ENCODE measurements at regions not wholly inside any gene's neighbourhood (a gene's known extent, or its start where the extent isn't known, plus 50 kb on each side); places are given as distances from the start of the nearest gene placed in this dataset.

DNA sequence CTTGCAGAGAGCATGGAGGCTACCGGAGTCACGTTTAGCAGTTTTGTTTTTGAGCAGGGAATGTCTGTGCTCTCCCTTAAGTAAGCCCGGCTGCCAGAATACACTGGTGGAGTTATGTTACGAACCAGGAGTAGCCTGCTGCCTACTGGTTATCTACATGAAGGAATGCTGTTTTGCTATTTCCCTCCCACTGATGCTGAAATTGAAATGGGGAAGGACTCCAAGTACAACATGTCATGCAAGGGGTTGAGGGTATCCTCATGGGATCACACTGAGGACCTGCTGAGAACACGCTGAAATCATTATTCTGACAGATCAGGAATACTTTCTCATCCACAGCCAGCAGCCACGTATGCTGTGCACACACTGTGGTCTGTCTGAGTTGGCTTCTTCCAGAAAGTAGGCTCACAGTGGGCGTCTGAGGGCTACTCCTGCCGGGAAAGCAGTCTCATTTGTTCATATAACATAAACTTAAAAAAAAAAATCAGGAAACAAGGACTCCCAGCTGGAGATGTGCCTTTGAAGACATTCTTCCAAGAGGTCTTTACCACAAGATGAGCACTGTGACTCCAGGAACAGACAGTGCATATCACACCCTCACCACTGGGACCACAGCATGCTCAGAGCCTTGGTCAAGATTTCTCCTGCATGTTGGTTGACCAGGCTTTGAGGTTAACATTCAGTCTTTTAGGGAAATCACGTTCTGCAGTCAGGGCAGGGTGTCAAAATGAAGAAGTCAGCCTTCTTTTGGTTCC is 300.4 kb upstream of the RASGRP1 start:
- DNase-seq (no peak), ATAC-seq (no peak)
- Mint-ChIP-seq H3K4me3 (no peak overlapping the region), H3K4me1 (ENCODE audit: low read depth) (no peaks in the 10 kb centered on the region), H3K36me3 (ENCODE audit: low read depth) (no peaks in the 10 kb centered on the region), H3K27me3 (ENCODE audit: low read depth) (peaks cover 7% of the 10 kb centered on the region), H3K27ac (no peak overlapping the region), H3K9me3 (ENCODE audit: insufficient read depth) (no peaks in the 10 kb centered on the region)
- ChIA-PET POLR2A (no interaction called here), CTCF (no interaction called here)

- Mint-ChIP-seq H3K36me3 (ENCODE audit: low read depth) (no peaks in the 10 kb centered on the region), H3K27me3 (ENCODE audit: low read depth) (peaks cover 3% of the 10 kb centered on the region), H3K4me3 (no peak overlapping the region), H3K9me3 (ENCODE audit: insufficient read depth) (no peaks in the 10 kb centered on the region), H3K27ac (no peak overlapping the region), H3K4me1 (ENCODE audit: low read depth) (no peaks in the 10 kb centered on the region)
- ATAC-seq (no peak), DNase-seq (no peak)
- POLR2A ChIA-PET: no interaction called here
- CTCF ChIA-PET: interaction anchor here (1.1 kb wide), 1 partner anchor 48 kb away, joined by 3 read pairs; no protein-coding TSS in a partner anchor
Observed at GRCh38 chr15:38867556-38867955, 302.9 kb upstream of the RASGRP1 start.

GRCh38 chr15:38868326-38869114 is 303.9 kb upstream of the RASGRP1 start:
- Mint-ChIP-seq H3K27me3 (ENCODE audit: low read depth) (peaks cover 3% of the 10 kb centered on the region), H3K4me3 (no peak overlapping the region), H3K27ac (no peak overlapping the region), H3K36me3 (ENCODE audit: low read depth) (no peaks in the 10 kb centered on the region), H3K4me1 (ENCODE audit: low read depth) (no peaks in the 10 kb centered on the region), H3K9me3 (ENCODE audit: insufficient read depth) (no peaks in the 10 kb centered on the region)
- ChIA-PET POLR2A (no interaction called here), CTCF (no interaction called here)
- no peak for ATAC-seq
- no peak for DNase-seq

GRCh38 chr15:38871638-38872037 is 307.0 kb upstream of the RASGRP1 start:
- ATAC-seq: no peak
- CTCF ChIA-PET: no interaction called here
- H3K27me3 Mint-ChIP-seq (ENCODE audit: low read depth): peaks cover 3% of the 10 kb centered on the region

DNA sequence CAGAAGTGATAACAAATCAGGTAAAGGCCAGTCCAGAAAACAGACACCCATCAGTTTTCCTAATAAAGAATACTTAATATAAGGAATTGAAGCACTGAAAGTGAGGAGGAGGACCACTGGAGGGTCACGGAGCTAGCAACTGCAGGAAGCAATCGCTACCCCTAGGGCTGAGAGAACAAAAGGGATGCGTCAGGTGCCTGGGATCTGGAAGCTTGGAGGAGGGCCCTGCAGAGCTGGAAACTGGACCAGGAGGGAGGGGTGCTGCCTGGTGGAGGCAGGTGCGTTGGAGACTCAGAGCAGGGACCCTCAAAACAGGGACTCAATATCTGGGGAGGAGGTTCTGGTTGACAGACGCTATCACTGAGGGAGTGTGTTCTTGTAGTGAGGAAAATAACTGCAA is 308.1 kb upstream of the RASGRP1 start:
- H3K4me1 Mint-ChIP-seq (ENCODE audit: low read depth): no peaks in the 10 kb centered on the region
- POLR2A ChIA-PET: no interaction called here

More at GRCh38 chr15:38871638-38872037, 307.0 kb upstream of the RASGRP1 start:
- no peak for DNase-seq
- H3K27ac Mint-ChIP-seq: no peak overlapping the region
- no peak overlapping the region for H3K4me3 Mint-ChIP-seq
- POLR2A ChIA-PET: no interaction called here
- no peaks in the 10 kb centered on the region for H3K4me1 Mint-ChIP-seq (ENCODE audit: low read depth)
- no peaks in the 10 kb centered on the region for H3K36me3 Mint-ChIP-seq (ENCODE audit: low read depth)
- H3K9me3 Mint-ChIP-seq (ENCODE audit: insufficient read depth): no peaks in the 10 kb centered on the region

GRCh38 chr15:38873158-38873557 is 308.5 kb upstream of the RASGRP1 start:
- ATAC-seq (no peak), DNase-seq (no peak)
- Mint-ChIP-seq H3K9me3 (ENCODE audit: insufficient read depth) (no peaks in the 10 kb centered on the region), H3K27me3 (ENCODE audit: low read depth) (peaks cover 3% of the 10 kb centered on the region), H3K4me3 (no peak overlapping the region), H3K4me1 (ENCODE audit: low read depth) (no peaks in the 10 kb centered on the region), H3K36me3 (ENCODE audit: low read depth) (no peaks in the 10 kb centered on the region), H3K27ac (no peak overlapping the region)
- ChIA-PET POLR2A (no interaction called here), CTCF (no interaction called here)

More for the DNA sequence above, 308.1 kb upstream of the RASGRP1 start:
- DNase-seq: no peak
- Mint-ChIP-seq H3K27me3 (ENCODE audit: low read depth) (peaks cover 3% of the 10 kb centered on the region), H3K4me3 (no peak overlapping the region), H3K27ac (no peak overlapping the region), H3K9me3 (ENCODE audit: insufficient read depth) (no peaks in the 10 kb centered on the region), H3K36me3 (ENCODE audit: low read depth) (no peaks in the 10 kb centered on the region)
- CTCF ChIA-PET: no interaction called here
- no peak for ATAC-seq

- DNase-seq (no peak), ATAC-seq (no peak)
- no peak overlapping the region for H3K4me3 Mint-ChIP-seq
- H3K9me3 Mint-ChIP-seq (ENCODE audit: insufficient read depth): no peaks in the 10 kb centered on the region
- H3K4me1 Mint-ChIP-seq (ENCODE audit: low read depth): no peaks in the 10 kb centered on the region
- H3K36me3 Mint-ChIP-seq (ENCODE audit: low read depth): no peaks in the 10 kb centered on the region
- ChIA-PET POLR2A (no interaction called here), CTCF (no interaction called here)
- peaks cover 1% of the 10 kb centered on the region for H3K27me3 Mint-ChIP-seq (ENCODE audit: low read depth)
- no peak overlapping the region for H3K27ac Mint-ChIP-seq
Observed at GRCh38 chr15:38874464-38874863, 309.9 kb upstream of the RASGRP1 start.

DNA sequence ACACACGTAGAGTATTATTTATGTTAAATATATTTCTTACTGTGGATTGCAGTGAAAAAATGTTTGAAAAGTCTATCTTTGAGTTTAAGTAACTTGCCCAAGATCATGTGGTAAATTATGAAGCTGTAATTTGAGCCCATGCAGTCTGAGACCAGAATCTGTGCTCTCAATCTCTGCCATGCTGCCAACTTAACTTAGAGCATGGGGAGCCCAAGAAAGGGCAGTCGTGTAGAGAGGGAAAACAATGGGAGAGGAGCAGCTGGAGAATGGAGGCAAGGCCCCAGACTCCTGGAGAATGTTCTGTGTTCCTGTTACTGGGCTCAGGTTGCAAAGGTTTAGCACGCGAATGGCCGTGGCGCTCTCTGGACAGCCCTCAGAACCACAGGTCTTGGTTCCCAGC is 311.6 kb upstream of the RASGRP1 start:
- Mint-ChIP-seq H3K27ac (no peak overlapping the region), H3K36me3 (ENCODE audit: low read depth) (no peaks in the 10 kb centered on the region), H3K9me3 (ENCODE audit: insufficient read depth) (no peaks in the 10 kb centered on the region), H3K4me1 (ENCODE audit: low read depth) (no peaks in the 10 kb centered on the region), H3K27me3 (ENCODE audit: low read depth) (peaks cover 2% of the 10 kb centered on the region), H3K4me3 (no peak overlapping the region)
- no peak for DNase-seq
- no peak for ATAC-seq
- ChIA-PET POLR2A (no interaction called here), CTCF (no interaction called here)

- POLR2A ChIA-PET: no interaction called here
Observed at GRCh38 chr15:38876621-38877020, 312.0 kb upstream of the RASGRP1 start.

DNA sequence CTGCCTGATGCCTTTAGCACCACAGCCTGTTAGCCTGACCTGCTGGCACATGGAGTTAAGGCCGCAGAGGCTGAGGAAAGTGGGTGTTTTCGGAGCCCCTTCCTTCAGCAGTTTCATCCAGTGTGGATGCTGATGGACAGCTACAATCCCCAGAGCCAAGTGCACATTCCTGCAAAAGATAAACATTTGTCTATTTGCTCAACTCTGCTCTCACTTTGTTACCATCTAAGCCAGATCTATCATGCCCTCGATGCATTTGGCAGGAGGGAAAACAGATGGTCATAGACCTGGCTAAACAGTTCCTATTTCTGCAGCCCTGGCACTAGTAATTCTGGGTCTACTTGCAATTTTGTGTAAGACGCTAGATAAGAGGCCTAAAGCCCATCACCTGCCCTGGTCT is 312.9 kb upstream of the RASGRP1 start:
- CTCF ChIA-PET: no interaction called here
- ATAC-seq (no peak), DNase-seq (no peak)
- no peak overlapping the region for H3K27ac Mint-ChIP-seq
- H3K9me3 Mint-ChIP-seq (ENCODE audit: insufficient read depth): no peaks in the 10 kb centered on the region
- H3K27me3 Mint-ChIP-seq (ENCODE audit: low read depth): peaks cover 2% of the 10 kb centered on the region
- POLR2A ChIA-PET: no interaction called here
- no peaks in the 10 kb centered on the region for H3K4me1 Mint-ChIP-seq (ENCODE audit: low read depth)
- no peak overlapping the region for H3K4me3 Mint-ChIP-seq
- no peaks in the 10 kb centered on the region for H3K36me3 Mint-ChIP-seq (ENCODE audit: low read depth)

More at GRCh38 chr15:38876621-38877020, 312.0 kb upstream of the RASGRP1 start:
- no peak for ATAC-seq
- Mint-ChIP-seq H3K27me3 (ENCODE audit: low read depth) (peaks cover 2% of the 10 kb centered on the region), H3K4me1 (ENCODE audit: low read depth) (no peaks in the 10 kb centered on the region), H3K27ac (no peak overlapping the region), H3K9me3 (ENCODE audit: insufficient read depth) (no peaks in the 10 kb centered on the region), H3K4me3 (no peak overlapping the region), H3K36me3 (ENCODE audit: low read depth) (no peaks in the 10 kb centered on the region)
- CTCF ChIA-PET: no interaction called here
- no peak for DNase-seq

DNA sequence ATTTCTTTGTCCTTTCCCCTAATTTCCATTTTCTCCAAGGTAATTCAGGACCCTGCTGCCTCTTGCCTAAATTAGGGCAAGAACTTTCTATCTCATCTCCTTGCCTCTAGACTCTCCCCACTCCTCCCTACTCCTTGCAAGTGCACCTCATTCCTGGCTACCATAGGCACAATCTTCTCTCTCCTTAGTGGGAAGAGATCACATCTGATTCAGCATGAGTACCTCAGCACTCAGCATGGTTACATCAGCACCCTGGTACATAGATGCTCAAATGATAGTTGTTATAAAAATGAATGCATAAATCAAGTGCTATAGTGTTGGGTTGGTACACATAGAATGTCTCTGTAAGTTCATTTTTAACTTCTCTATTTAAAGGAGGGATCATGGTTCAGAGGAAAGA is 313.4 kb upstream of the RASGRP1 start:
- Mint-ChIP-seq H3K27ac (no peak overlapping the region), H3K4me3 (no peak overlapping the region), H3K4me1 (ENCODE audit: low read depth) (no peaks in the 10 kb centered on the region), H3K9me3 (ENCODE audit: insufficient read depth) (no peaks in the 10 kb centered on the region), H3K36me3 (ENCODE audit: low read depth) (no peaks in the 10 kb centered on the region), H3K27me3 (ENCODE audit: low read depth) (peaks cover 2% of the 10 kb centered on the region)
- ChIA-PET POLR2A (no interaction called here), CTCF (no interaction called here)
- ATAC-seq (no peak), DNase-seq (no peak)

GRCh38 chr15:38878926-38879325 is 314.3 kb upstream of the RASGRP1 start:
- peaks cover 1% of the 10 kb centered on the region for H3K4me1 Mint-ChIP-seq (ENCODE audit: low read depth)
- H3K9me3 Mint-ChIP-seq (ENCODE audit: insufficient read depth): no peaks in the 10 kb centered on the region
- H3K36me3 Mint-ChIP-seq (ENCODE audit: low read depth): no peaks in the 10 kb centered on the region
- no peak overlapping the region for H3K27ac Mint-ChIP-seq
- H3K27me3 Mint-ChIP-seq (ENCODE audit: low read depth): peaks cover 3% of the 10 kb centered on the region
- ChIA-PET CTCF (no interaction called here), POLR2A (no interaction called here)
- DNase-seq (no peak), ATAC-seq (no peak)
- H3K4me3 Mint-ChIP-seq: no peak overlapping the region
